C4-2B (cell line): ENCODE measurements at regions not wholly inside any gene's neighbourhood (a gene's known extent, or its start where the extent isn't known, plus 50 kb on each side); places are given as distances from the start of the nearest gene placed in this dataset.

Experiments
- CTCF ChIP-seq: fragments of 450-650 bp; conservative IDR thresholded peaks from 2 replicates; pipeline ENCODE4 v1.5.1; 2017; ENCODE audit warnings: mild to moderate bottlenecking
- ZFX ChIP-seq: fragments of 450-650 bp; IDR thresholded peaks from 2 replicates; pipeline ENCODE4 v1.6.1; 2017

- no peak for TF ChIP-seq CTCF
- TF ChIP-seq ZFX, result no peak
These were observed 103.7 kb downstream of the CYP26B1 start for GRCh38 chr2:72043985-72044384.
